ENCODE measurements at regions not wholly inside any gene's neighbourhood (a gene's known extent, or its start where the extent isn't known, plus 50 kb on each side); places are given as distances from the start of the nearest gene placed in this dataset. TPM values are rescaled to one million over a fixed set of nuclear protein-coding genes. Genes with fewer than 3 reads are reported as not detected.

Small RNAs in the stretch of these regions (small RNA-seq; reads per million reads assigned to genes)
- not detected for gene AC022513.1
